ENCODE measurements at regions not wholly inside any gene's neighbourhood (a gene's known extent, or its start where the extent isn't known, plus 50 kb on each side); places are given as distances from the start of the nearest gene placed in this dataset.

- TF ChIP-seq POLR2A (IDR thresholded peaks at IDR 0.05) (no peak), CTCF (IDR thresholded peaks at IDR 0.05) (no peak)
These were observed 147.4 kb upstream of the SIX2 start for GRCh38 chr2:45156605-45157004.
